Daoy (cell line): ENCODE measurements at regions not wholly inside any gene's neighbourhood (a gene's known extent, or its start where the extent isn't known, plus 50 kb on each side); places are given as distances from the start of the nearest gene placed in this dataset.

Source experiments
- DNase-seq: peaks from one replicate; pipeline ENCODE4 v3.0.0-alpha.2; 2015; ENCODE audit warnings: low read depth

- DNase-seq: no peak
Measured at GRCh38 chr9:106655966-106656365, 207.0 kb upstream of the ZNF462 start.

GRCh38 chr9:106657926-106658325 is 205.0 kb upstream of the ZNF462 start:
- DNase-seq: no peak

GRCh38 chr9:106668534-106668933 is 194.4 kb upstream of the ZNF462 start:
- no peak for DNase-seq

DNA sequence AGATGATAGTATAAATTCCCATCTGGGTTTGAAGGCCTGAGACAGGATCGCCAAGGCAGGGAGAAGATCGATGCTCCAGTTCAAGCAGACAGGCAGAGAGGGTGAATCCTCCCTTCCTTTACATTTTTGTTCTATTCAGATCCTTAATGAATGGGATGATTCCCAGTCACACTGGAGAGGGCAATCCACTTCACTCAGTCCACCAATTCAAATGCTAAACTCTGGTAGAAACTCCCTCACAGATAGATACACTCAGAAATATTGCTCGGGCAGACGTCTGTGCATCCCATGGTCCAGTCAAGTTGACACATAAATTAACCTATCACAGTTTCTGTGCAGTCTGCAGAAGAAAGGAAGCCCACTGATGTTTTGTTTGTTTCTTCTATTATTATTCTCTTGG is 193.1 kb upstream of the ZNF462 start:
- no peak for DNase-seq

DNA sequence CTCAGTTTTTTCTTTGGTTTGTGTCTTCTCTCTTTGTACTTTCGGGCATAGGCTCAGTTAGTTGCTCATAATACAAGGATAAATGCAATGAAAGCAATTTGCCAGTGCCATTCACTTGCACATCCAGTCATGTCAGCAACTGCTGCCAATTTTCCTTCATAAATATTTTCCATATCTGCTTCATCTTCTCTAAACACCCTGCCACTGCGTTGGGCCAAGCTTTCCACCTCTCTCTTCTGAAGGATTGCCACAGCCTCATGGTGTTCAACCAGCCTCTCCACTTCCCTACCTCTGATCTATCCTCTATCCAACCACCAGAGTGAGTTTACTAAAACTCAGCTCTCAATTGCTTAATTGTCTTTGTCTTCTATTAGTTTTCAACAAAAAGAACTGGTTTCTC is 192.5 kb upstream of the ZNF462 start:
- no peak for DNase-seq

GRCh38 chr9:106675780-106676179 is 187.2 kb upstream of the ZNF462 start:
- peak; percentile 53 for DNase-seq

DNA sequence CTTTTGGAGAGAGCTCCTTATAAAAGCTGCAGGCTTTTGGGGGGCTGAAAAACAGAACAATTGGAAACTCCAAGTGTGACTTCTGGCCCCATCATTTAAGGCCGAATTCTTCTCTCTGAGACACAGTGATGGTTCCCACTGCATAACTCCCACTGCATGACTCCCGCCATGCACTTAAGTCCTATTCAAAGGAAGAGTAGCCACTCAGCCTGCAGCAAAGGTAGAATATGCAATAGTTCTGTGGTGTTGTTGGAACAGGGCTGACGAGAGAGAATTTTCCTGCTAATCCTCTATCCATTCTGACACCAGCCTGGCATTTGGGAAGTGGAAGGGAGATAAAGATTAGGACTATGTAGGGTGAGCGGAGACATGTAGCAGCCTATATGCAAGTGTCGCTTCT is 185.6 kb upstream of the ZNF462 start:
- DNase-seq: no peak

DNA sequence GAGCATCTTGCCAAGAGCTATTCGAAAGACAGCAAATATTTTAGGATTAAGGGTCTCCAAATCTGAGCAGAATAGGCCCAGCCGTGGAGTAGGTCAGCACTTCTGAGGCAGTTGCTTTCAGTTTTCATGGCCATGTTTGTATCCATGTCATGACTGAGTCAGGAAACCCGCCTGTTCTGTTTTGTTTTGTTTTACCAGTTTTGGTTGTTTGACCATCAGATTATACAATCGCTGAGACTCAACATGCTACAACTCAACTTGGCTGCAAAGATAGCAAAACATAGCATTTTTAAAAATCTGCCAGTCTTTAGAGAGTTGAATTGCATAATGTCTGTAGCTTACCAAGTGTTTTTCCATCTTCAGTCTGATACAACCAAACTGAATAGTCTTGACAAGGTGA is 185.1 kb upstream of the ZNF462 start:
- no peak for DNase-seq

DNA sequence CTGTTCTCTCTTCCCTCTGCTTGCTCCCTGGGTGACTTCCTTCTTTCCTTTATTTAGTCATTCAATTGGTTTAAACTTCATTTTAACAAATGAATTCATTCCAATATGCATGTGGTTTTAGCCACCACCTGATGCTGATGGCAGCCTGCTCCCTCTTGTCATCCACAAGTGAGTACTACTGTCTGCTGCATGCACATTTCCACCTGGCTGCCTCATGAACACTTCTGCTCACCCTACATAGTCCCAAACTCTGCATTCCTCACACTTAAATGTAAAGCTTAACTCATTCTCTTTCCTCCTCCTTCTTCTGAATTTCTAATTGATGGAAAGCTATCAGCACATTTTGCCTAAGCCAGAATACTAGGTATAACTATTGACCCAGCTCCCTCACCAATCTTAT is 184.7 kb upstream of the ZNF462 start:
- no peak for DNase-seq

- DNase-seq: peak; percentile 13
Measured at GRCh38 chr9:106682420-106682819, 180.5 kb upstream of the ZNF462 start.

- no peak for DNase-seq
Measured at GRCh38 chr9:106683454-106683853, 179.5 kb upstream of the ZNF462 start.

GRCh38 chr9:106684940-106685695 is 177.8 kb upstream of the ZNF462 start:
- DNase-seq: no peak

DNA sequence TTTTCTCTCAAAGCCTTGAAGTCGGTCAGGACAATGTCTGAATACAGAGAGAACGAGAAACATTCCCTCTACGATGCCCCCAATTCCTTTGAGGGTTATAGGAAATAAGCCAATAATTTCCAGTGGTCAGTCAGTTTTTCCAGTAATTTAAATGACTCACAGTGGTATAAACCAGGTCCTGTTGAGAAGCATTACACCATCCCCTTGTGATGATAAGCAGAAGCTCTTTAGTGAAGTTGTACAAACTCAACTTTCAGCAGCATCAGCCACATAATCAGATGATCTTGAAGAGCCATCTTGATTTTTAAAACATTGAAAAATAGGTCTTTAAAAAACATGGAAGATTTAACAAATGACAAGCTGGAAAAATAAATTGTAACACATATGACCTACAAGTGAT is 173.9 kb upstream of the ZNF462 start:
- DNase-seq: no peak

DNA sequence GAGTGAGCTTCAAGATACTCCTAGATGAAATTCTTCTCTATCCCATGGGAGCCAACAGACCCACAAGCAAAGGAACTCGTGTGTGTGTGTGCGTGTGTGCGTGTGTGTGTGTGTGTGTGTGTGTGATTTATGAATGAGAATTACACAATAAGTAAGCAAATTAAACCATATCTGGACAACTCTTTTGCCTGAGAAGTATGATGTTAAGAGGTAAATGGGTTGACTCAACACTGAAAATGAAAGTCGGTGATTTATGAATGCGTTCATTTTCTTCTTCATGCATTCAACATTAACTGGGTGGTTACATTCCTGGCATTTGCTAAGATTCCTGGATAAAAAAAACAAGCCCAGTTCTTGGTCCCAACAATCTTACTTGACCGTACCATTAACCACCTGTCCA is 171.3 kb upstream of the ZNF462 start:
- DNase-seq: no peak

- no peak for DNase-seq
Measured at GRCh38 chr9:106693558-106693957, 169.4 kb upstream of the ZNF462 start.

DNA sequence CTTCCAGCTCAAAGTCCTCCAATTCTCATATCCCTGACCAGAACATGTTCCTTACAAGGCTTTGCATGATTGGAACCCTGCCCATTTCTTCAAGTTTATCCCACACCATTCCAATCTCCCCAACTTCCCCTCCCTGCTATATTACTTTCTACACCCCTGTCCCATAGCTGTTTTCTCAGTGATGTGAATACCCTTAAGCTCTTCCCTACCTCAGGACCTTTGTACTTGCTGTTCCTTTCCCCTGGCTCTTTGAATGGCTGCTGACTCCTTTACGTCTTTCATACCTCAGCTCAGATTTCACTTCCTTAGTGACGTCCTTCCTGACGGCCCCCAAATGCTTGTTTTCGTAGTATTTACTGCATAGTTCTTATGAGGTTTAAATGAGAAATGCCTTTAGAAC is 166.2 kb upstream of the ZNF462 start:
- no peak for DNase-seq

DNA sequence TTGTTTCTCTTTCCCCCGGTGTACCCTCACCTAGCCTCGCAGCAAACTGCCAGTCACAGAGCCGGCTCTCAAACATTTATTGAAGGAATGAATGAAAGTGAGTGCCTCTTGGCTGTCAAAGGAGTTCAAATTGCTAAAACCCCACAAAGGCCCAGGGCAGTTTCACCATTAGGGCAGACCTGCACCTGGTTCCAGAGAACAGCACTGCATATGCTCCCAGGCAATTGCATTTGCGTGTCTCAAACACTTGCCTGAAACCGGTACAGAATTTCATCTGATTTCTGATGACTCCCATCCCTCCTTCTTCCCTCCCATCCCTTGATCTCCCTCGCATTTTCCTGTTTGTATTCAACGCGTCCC is 165.6 kb upstream of the ZNF462 start:
- no peak for DNase-seq

GRCh38 chr9:106697750-106698502 is 165.0 kb upstream of the ZNF462 start:
- DNase-seq: peak; percentile 84

DNA sequence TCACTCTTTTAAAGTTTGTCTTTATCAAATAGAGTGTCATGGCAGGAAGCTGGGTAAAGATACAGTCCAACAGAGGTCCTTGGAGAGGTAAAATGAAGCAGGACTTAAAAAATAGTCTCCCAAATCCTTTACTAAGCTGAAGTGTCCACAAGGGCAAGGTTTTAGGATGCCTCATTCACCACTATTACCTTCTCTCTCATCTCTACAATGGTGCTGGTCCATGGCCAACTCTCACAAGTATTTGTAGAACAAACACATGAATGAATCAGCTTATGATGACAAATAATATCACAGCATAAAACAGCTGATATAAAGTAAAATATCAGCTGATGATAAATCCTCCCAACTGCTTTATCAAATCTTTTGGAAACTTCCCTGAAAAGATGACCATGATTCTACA is 162.3 kb upstream of the ZNF462 start:
- no peak for DNase-seq

GRCh38 chr9:106701611-106702010 is 161.4 kb upstream of the ZNF462 start:
- DNase-seq: no peak

GRCh38 chr9:106704056-106704615 is 158.8 kb upstream of the ZNF462 start:
- no peak for DNase-seq

GRCh38 chr9:106707291-106707690 is 155.7 kb upstream of the ZNF462 start:
- no peak for DNase-seq
